GM19372 (cell line): ENCODE measurements at regions not wholly inside any gene's neighbourhood (a gene's known extent, or its start where the extent isn't known, plus 50 kb on each side); places are given as distances from the start of the nearest gene placed in this dataset.

ENCODE experiments used
- ATAC-seq: cut with Tn5 transposase; IDR thresholded peaks from one replicate; pipeline ENCODE4 v1.9.1; 2021; ENCODE audit warnings: mild to moderate bottlenecking, low read depth, moderate library complexity; ENCODE audit not compliant: unreplicated experiment

- ATAC-seq = no peak
Observed at GRCh38 chr2:217047209-217047608, 187.3 kb upstream of the TNP1 start.

GRCh38 chr2:217045700-217046475 is 186.0 kb upstream of the TNP1 start:
- ATAC-seq = no peak

GRCh38 chr2:217040099-217040498 is 180.2 kb upstream of the TNP1 start:
- ATAC-seq = no peak

- no peak for ATAC-seq
Observed at GRCh38 chr2:217038001-217038400, 178.1 kb upstream of the TNP1 start.

- no peak for ATAC-seq
Observed at GRCh38 chr2:217037353-217037752, 177.5 kb upstream of the TNP1 start.

GRCh38 chr2:217035967-217036366 is 176.1 kb upstream of the TNP1 start:
- ATAC-seq = no peak

GRCh38 chr2:217033186-217033585 is 173.3 kb upstream of the TNP1 start:
- ATAC-seq = no peak

GRCh38 chr2:217031445-217031844 is 171.6 kb upstream of the TNP1 start:
- no peak for ATAC-seq

GRCh38 chr2:217030081-217030480 is 170.2 kb upstream of the TNP1 start:
- ATAC-seq = no peak

- ATAC-seq = no peak
Observed at GRCh38 chr2:217028128-217028527, 168.3 kb upstream of the TNP1 start.

GRCh38 chr2:217027414-217027813 is 167.6 kb upstream of the TNP1 start:
- no peak for ATAC-seq

- no peak for ATAC-seq
Observed at GRCh38 chr2:217026569-217026968, 166.7 kb upstream of the TNP1 start.

- ATAC-seq = no peak
Observed at GRCh38 chr2:217026161-217026560, 166.3 kb upstream of the TNP1 start.

- ATAC-seq = no peak
Observed at GRCh38 chr2:217023611-217024010, 163.7 kb upstream of the TNP1 start.

GRCh38 chr2:217017456-217018252 is 157.8 kb upstream of the TNP1 start:
- no peak for ATAC-seq

GRCh38 chr2:217016796-217017419 is 157.0 kb upstream of the TNP1 start:
- ATAC-seq = no peak

GRCh38 chr2:217014328-217015105 is 154.7 kb upstream of the TNP1 start:
- no peak for ATAC-seq

GRCh38 chr2:217013926-217014325 is 154.1 kb upstream of the TNP1 start:
- ATAC-seq = no peak

- no peak for ATAC-seq
Observed at GRCh38 chr2:217011576-217011975, 151.7 kb upstream of the TNP1 start.

- ATAC-seq = no peak
Observed at GRCh38 chr2:217010173-217010572, 150.3 kb upstream of the TNP1 start.

- no peak for ATAC-seq
Observed at GRCh38 chr2:217008794-217009193, 148.9 kb upstream of the TNP1 start.
